T-helper 1 cell (primary cell): ENCODE measurements at regions not wholly inside any gene's neighbourhood (a gene's known extent, or its start where the extent isn't known, plus 50 kb on each side); places are given as distances from the start of the nearest gene placed in this dataset.

Experiments used
- DNase-seq, 5 donors: peaks; one replicate each; pipeline ENCODE4 v3.0.0-alpha.2; 2012 to 2020

GRCh38 chr16:5385115-5385514 is 287.5 kb upstream of the EEF2KMT start:
- no peak for DNase-seq

GRCh38 chr16:5383737-5384136 is 286.1 kb upstream of the EEF2KMT start:
- DNase-seq, result no peak

GRCh38 chr16:5382484-5382883 is 284.9 kb upstream of the EEF2KMT start:
- DNase-seq, result no peak

GRCh38 chr16:5381481-5381880 is 283.9 kb upstream of the EEF2KMT start:
- no peak for DNase-seq

GRCh38 chr16:5379954-5380353 is 282.4 kb upstream of the EEF2KMT start:
- DNase-seq, result no peak

- no peak for DNase-seq
Observed at GRCh38 chr16:5378531-5378930, 280.9 kb upstream of the EEF2KMT start.

GRCh38 chr16:5377280-5377898 is 279.8 kb upstream of the EEF2KMT start:
- DNase-seq, result no peak

GRCh38 chr16:5374184-5374583 is 276.6 kb upstream of the EEF2KMT start:
- no peak for DNase-seq

- no peak for DNase-seq
Observed at GRCh38 chr16:5367951-5368350, 270.4 kb upstream of the EEF2KMT start.

- no peak for DNase-seq
Observed at GRCh38 chr16:5366126-5366525, 268.5 kb upstream of the EEF2KMT start.

- no peak for DNase-seq
Observed at GRCh38 chr16:5364186-5364585, 266.6 kb upstream of the EEF2KMT start.

GRCh38 chr16:5361322-5361721 is 263.7 kb upstream of the EEF2KMT start:
- DNase-seq, result no peak

GRCh38 chr16:5354645-5355044 is 257.1 kb upstream of the EEF2KMT start:
- no peak for DNase-seq

- DNase-seq, result no peak
Observed at GRCh38 chr16:5349670-5350517, 252.3 kb upstream of the EEF2KMT start.

- no peak for DNase-seq
Observed at GRCh38 chr16:5349101-5349500, 251.5 kb upstream of the EEF2KMT start.

- no peak for DNase-seq
Observed at GRCh38 chr16:5347561-5347960, 250.0 kb upstream of the EEF2KMT start.

GRCh38 chr16:5336941-5337340 is 239.3 kb upstream of the EEF2KMT start:
- DNase-seq, result no peak

- no peak for DNase-seq
Observed at GRCh38 chr16:5333991-5334390, 236.4 kb upstream of the EEF2KMT start.

- DNase-seq, result no peak
Observed at GRCh38 chr16:5333126-5333525, 235.5 kb upstream of the EEF2KMT start.

GRCh38 chr16:5330058-5330457 is 232.5 kb upstream of the EEF2KMT start:
- DNase-seq, result no peak

GRCh38 chr16:5328546-5328945 is 231.0 kb upstream of the EEF2KMT start:
- no peak for DNase-seq

GRCh38 chr16:5326395-5326794 is 228.8 kb upstream of the EEF2KMT start:
- no peak for DNase-seq

- no peak for DNase-seq
Observed at GRCh38 chr16:5325932-5326331, 228.3 kb upstream of the EEF2KMT start.
